WI38 (cell line): ENCODE measurements at regions not wholly inside any gene's neighbourhood (a gene's known extent, or its start where the extent isn't known, plus 50 kb on each side); places are given as distances from the start of the nearest gene placed in this dataset.
"Not testable (repeated sequence)": the region's sequence is repeated elsewhere in the genome, so short reads cannot be mapped to it uniquely, and the experiment has no call there.

ENCODE experiments used
- H3K4me3 ChIP-seq: 2 replicates; pipeline ENCODE4 v1.5.1; 2011; ENCODE audit warnings: low read depth, mild to moderate bottlenecking, control low read depth, low read length
- TF ChIP-seq, protein P1 (sequence below): IDR thresholded peaks from 2 replicates; pipeline ENCODE4 v1.5.1; 2012; ENCODE audit warnings: low read depth, mild to moderate bottlenecking, control low read depth, low read length

DNA sequence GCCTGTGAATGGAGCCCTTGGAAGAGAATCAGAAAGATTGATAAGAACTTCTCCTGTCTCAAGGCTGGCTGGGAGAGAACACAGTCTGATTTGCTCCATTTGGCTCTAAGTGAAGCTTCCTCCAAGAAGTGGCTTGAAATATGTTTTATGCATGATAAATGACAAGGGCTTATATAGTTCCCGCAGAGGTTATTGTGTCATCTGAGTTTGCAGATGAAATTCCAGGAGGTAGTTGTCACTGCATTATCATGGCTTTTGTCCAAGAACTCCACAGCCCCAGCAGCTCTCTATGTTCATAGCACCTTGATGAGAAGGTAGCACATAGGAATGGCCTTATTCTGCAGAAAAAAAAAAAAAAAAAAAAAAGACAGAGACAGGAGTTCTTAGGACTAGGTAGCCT lies 108.5 kb downstream of the DACT1 start:
- TF ChIP-seq, protein P1, sequence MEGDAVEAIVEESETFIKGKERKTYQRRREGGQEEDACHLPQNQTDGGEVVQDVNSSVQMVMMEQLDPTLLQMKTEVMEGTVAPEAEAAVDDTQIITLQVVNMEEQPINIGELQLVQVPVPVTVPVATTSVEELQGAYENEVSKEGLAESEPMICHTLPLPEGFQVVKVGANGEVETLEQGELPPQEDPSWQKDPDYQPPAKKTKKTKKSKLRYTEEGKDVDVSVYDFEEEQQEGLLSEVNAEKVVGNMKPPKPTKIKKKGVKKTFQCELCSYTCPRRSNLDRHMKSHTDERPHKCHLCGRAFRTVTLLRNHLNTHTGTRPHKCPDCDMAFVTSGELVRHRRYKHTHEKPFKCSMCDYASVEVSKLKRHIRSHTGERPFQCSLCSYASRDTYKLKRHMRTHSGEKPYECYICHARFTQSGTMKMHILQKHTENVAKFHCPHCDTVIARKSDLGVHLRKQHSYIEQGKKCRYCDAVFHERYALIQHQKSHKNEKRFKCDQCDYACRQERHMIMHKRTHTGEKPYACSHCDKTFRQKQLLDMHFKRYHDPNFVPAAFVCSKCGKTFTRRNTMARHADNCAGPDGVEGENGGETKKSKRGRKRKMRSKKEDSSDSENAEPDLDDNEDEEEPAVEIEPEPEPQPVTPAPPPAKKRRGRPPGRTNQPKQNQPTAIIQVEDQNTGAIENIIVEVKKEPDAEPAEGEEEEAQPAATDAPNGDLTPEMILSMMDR = no peak

DNA sequence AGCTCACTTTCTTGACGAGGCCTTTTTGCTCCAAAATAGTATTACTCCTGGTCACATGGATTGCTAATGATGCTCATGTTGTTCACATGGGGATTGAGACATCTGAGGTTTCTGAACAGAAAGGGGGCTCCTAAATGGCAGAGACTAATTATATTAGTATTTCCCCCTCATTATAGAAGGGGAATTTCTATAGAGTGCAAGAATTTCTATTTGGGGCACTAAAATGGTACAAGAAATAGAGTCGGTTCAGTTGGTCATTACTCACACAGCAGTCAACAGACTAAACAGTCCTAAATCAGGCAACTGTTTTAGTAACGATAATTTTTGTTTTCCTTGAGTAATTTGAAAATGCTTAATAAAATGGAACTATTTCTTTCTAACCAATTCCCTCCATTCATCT lies 108.9 kb downstream of the DACT1 start:
- H3K4me3 ChIP-seq = no peak overlapping the region
- TF ChIP-seq, protein P1 = no peak

More for the DNA sequence above, 108.5 kb downstream of the DACT1 start:
- no peak overlapping the region for H3K4me3 ChIP-seq

DNA sequence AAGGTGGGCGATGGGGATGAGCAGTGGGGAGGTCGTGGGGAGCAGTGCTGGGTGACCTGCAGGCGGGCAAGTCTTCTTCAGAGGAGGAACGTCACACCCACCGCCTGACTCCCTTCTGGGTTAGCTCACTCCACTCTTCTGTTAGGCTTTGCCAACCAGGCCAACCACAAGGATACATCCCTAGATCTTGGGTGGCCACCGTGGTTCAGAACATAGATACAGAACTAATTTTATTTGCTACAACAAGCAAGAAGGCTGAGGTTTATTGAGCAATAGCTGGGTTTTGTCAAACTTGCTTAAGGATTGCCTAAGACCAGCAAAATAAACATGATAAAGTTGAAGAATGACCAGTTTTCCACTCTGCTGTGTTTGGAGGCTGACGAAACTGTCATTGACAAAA lies 109.4 kb downstream of the DACT1 start:
- TF ChIP-seq, protein P1 = no peak
- H3K4me3 ChIP-seq = no peak overlapping the region

DNA sequence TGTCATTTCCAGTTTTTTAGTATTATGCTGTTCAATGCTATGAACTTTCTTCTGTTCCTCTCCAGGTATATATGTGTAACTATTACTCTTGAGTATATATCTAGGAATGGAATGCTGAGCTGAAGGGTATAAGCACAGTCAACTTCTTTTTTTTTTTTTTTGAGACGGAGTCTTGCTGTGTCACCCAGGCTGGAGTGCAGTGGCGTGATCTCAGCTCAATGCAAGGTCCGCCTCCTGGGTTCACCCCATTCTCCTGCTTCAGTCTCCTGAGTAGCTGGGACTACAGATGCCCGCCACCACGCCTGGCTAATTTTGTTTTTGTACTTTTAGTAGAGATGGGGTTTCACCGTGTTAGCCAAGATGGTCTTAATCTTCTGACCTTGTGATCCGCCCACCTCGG lies 110.5 kb downstream of the DACT1 start:
- not testable (repeated sequence) for H3K4me3 ChIP-seq

DNA sequence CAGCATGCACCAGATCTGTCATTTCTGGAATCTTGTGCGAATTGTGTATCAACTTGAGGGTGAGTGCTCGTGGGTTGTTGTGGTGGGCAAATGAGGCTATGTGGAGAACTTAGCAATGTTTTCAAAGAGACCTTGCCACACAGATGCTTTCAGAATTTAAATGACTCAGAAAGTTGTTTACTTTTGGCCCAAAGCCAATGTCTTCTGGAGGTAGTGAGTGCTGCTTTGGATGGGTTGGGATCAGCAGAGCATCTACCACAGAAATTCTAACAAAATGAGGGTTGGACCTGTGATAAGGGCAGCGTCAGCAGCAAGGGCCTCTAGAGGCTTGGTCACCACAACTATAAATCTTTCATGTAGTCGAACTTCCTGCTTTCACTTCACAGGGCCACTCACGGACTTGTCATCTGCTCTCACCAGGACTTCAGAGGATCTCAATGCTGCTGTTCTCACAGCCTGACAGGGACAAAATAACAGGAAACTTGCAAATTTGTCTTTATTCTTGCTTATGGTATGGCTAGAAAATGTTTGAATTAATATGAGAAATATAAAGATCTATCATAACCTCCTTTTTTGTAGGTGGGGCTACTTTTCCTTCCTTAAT lies 111.4 kb downstream of the DACT1 start:
- H3K4me3 ChIP-seq = no peak overlapping the region
- TF ChIP-seq, protein P1 = no peak

DNA sequence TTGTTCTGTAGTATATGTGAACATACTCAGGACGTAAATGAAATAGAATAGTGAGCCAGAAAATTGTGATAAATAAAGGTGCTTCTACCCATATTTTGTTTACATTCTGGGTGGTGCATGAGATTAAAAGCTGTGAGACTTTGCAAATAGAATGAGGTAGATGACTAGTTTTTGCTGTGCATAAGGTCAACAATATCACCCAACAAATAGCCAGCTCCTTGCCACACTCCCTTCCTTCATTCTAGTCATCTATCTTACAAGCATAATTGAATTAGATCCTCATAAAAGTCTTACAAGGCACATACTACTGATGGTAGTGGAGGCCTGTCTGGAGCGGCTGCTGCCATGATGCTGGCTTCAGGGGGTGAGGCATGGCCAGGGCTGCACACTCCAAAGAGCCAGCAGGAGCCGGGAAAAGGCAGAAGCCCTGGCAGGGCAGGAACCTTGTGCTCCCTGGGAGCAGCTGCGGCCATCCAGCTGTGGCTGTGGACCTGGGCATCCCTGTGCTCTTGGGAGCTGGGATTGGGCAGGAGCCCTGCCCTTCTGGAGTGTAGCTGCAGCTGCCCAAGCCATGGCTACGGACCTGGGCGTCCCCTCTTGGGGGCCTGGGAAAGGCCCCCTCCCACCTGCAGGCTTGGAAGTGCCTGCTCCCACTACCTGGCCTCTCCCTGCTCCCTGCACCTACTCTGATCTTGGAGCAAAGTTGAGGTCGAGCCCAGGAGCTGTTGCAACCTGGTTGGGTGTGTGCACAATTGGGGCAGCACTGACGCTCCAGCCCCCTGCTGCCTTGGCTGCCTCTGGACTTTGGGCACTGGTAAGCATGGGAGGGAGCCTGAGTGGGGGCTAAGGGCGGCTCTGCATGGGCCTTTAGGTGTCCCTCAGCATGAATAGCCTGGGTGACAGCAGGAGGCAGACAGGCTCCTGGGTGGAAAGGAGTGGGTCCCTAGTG lies 112.8 kb downstream of the DACT1 start:
- H3K4me3 ChIP-seq = no peak overlapping the region

DNA sequence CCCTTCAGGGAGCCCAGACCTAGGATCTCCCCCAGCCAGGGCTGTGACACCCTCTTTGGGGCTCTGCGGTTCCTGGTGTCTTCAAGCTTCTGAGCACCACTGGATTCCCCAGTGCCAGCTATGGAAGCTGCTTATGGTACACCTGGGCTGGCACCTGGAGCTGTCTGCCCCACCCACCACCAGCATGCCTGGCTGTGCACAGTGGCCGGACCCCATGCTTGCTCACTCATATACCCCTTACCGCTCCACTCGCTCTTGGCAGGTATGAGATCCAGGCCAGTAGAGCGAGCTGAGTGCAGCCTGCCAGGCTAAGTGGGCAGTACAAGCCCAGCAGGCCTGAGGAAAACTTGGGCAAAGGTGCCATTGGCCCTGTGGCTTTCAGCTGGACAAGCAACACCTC lies 114.0 kb downstream of the DACT1 start:
- H3K4me3 ChIP-seq = no peak overlapping the region
- TF ChIP-seq, protein P1 = no peak

More for the DNA sequence above, 112.8 kb downstream of the DACT1 start:
- TF ChIP-seq, protein P1 = no peak
